ENCODE measurements at regions not wholly inside any gene's neighbourhood (a gene's known extent, or its start where the extent isn't known, plus 50 kb on each side); places are given as distances from the start of the nearest gene placed in this dataset.

DNA sequence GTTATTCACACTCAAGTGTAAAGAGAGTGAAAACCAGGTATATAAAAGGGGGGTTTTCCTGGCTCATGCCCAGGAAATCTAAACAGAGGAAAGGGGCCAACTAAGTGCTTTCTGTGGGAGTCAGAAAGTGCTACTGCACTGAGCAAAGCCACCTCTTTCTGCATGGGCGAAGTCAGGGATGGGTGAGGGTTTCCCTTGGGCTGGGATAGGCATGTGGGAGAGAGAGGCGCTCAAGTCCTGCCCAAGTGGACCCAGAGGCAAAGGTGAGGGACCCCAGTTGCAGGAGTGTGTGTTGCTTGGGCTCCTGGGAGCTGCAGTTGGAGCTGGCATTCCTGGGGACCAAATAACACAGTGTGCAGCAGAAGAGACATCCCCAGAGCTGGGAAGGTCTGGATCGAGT is 65.9 kb downstream of the PRR15 start:
- TF ChIP-seq POLR2A (IDR thresholded peaks at IDR 0.05; ENCODE audit: extremely low read depth, insufficient read length) (no peak), MYC (IDR thresholded peaks at IDR 0.05; ENCODE audit: low read depth, low read length) (no peak)
- TF ChIP-seq, protein P1, sequence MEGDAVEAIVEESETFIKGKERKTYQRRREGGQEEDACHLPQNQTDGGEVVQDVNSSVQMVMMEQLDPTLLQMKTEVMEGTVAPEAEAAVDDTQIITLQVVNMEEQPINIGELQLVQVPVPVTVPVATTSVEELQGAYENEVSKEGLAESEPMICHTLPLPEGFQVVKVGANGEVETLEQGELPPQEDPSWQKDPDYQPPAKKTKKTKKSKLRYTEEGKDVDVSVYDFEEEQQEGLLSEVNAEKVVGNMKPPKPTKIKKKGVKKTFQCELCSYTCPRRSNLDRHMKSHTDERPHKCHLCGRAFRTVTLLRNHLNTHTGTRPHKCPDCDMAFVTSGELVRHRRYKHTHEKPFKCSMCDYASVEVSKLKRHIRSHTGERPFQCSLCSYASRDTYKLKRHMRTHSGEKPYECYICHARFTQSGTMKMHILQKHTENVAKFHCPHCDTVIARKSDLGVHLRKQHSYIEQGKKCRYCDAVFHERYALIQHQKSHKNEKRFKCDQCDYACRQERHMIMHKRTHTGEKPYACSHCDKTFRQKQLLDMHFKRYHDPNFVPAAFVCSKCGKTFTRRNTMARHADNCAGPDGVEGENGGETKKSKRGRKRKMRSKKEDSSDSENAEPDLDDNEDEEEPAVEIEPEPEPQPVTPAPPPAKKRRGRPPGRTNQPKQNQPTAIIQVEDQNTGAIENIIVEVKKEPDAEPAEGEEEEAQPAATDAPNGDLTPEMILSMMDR (IDR thresholded peaks at IDR 0.05; ENCODE audit: low read depth, low read length): no peak
- TF ChIP-seq, protein P2, sequence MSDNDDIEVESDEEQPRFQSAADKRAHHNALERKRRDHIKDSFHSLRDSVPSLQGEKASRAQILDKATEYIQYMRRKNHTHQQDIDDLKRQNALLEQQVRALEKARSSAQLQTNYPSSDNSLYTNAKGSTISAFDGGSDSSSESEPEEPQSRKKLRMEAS (IDR thresholded peaks at IDR 0.05; ENCODE audit: low read depth, low read length): no peak
